Endothelial cell of umbilical vein (primary cell): ENCODE measurements at regions not wholly inside any gene's neighbourhood (a gene's known extent, or its start where the extent isn't known, plus 50 kb on each side); places are given as distances from the start of the nearest gene placed in this dataset.

ENCODE experiments used
- CTCF ChIP-seq, 2 donors: IDR thresholded peaks; 1 replicate in 1 of 2; 2 replicates in 1 of 2; pipeline ENCODE4 v1.5.1; 2011; ENCODE audit warnings: low read length in 2 of 2, mild to moderate bottlenecking in 2 of 2, moderate library complexity in 2 of 2, control low read depth in 1 of 2, inconsistent platforms in 1 of 2, low read depth in 1 of 2; ENCODE audit not compliant: insufficient read depth in 1 of 2; ENCODE audit errors: extremely low read depth in 1 of 2
- EZH2 ChIP-seq: IDR thresholded peaks from 2 replicates; pipeline ENCODE4 v1.6.1; 2012; ENCODE audit warnings: borderline replicate concordance, low read depth, mild to moderate bottlenecking, moderate library complexity, low read length, inconsistent platforms; ENCODE audit not compliant: severe bottlenecking
- FOS ChIP-seq: IDR thresholded peaks from 2 replicates; pipeline ENCODE4 v1.6.1; 2011; ENCODE audit warnings: mild to moderate bottlenecking, low read length, moderate library complexity, borderline replicate concordance; ENCODE audit not compliant: insufficient read depth
- GATA2 ChIP-seq: IDR thresholded peaks from 2 replicates; pipeline ENCODE4 v1.7.0; 2011; ENCODE audit warnings: low read depth, mild to moderate bottlenecking, moderate library complexity, mixed read lengths, low read length; ENCODE audit not compliant: insufficient read length, insufficient read depth
- JUN ChIP-seq: IDR thresholded peaks from 2 replicates; pipeline ENCODE4 v1.6.1; 2011; ENCODE audit warnings: borderline replicate concordance, low read depth; ENCODE audit not compliant: insufficient read length, insufficient read depth
- MAX ChIP-seq: IDR thresholded peaks from 2 replicates; pipeline ENCODE4 v1.6.1; 2011; ENCODE audit not compliant: insufficient read depth, insufficient read length
- MYC ChIP-seq: IDR thresholded peaks from one replicate; pipeline ENCODE4 v1.6.1; 2011; ENCODE audit warnings: mild to moderate bottlenecking, low read depth, low read length
- POLR2A ChIP-seq: IDR thresholded peaks from 2 replicates; pipeline ENCODE4 v1.6.1; 2012; ENCODE audit warnings: low read depth, mild to moderate bottlenecking, control low read depth, low read length
- POLR2AphosphoS5 ChIP-seq: IDR thresholded peaks from 2 replicates; pipeline ENCODE4 v1.6.1; 2012; ENCODE audit warnings: low read depth, mild to moderate bottlenecking, control low read depth, low read length, moderate library complexity; ENCODE audit not compliant: insufficient read depth

- TF ChIP-seq CTCF (IDR thresholded peaks at IDR 0.05; ENCODE audit: extremely low read depth in 1 of 2, insufficient read depth in 1 of 2, low read depth in 1 of 2, low read length in 2 of 2) (no peak), POLR2A (no peak), EZH2 (no peak), MAX (no peak), POLR2AphosphoS5 (no peak), FOS (no peak), GATA2 (no peak), MYC (no peak), JUN (no peak)
These were observed 160.4 kb downstream of the CD83 start for GRCh38 chr6:14278006-14278405.
